BJ (cell line): ENCODE measurements at regions not wholly inside any gene's neighbourhood (a gene's known extent, or its start where the extent isn't known, plus 50 kb on each side); places are given as distances from the start of the nearest gene placed in this dataset.
A peak's percentile ranks its signal among the peaks of the same experiment; 100 is the strongest.

Source experiments
- CTCF ChIA-PET: fragments of 350-600 bp; formaldehyde crosslinking; extraction: SDS; loops from one replicate; lab custom pipeline; 2021; ENCODE audit warnings: antibody characterized with exemption, inconsistent platforms; lab: Yijun Ruan, JAX
- POLR2A ChIA-PET: fragments of 300-600 bp; sonication (Branson Sonifier 250); formaldehyde crosslinking; extraction: SDS; loops from one replicate; lab custom pipeline; 2021; ENCODE audit warnings: antibody characterized with exemption; lab: Charles Lee
- DNase-seq: peaks from one replicate; pipeline ENCODE4 v3.0.0-alpha.2; 2011; ENCODE audit warnings: low read depth
- H3K27me3 ChIP-seq: 2 replicates; pipeline ENCODE4 v1.6.0; 2011; ENCODE audit warnings: low read length; ENCODE audit not compliant: control insufficient read depth, insufficient read depth
- H3K36me3 ChIP-seq: 2 replicates; pipeline ENCODE4 v1.5.1; 2011; ENCODE audit warnings: low read length; ENCODE audit not compliant: control insufficient read depth, insufficient read depth
- H3K4me3 ChIP-seq: 2 replicates; pipeline ENCODE4 v1.5.1; 2011; ENCODE audit warnings: low read depth, mild to moderate bottlenecking, control low read depth, low read length
- TF ChIP-seq, protein P1 (sequence below): IDR thresholded peaks from 2 replicates; pipeline ENCODE4 v1.5.1; 2011; ENCODE audit warnings: low read depth, mild to moderate bottlenecking, control low read depth, inconsistent platforms, low read length, moderate library complexity; ENCODE audit not compliant: insufficient read depth

DNA sequence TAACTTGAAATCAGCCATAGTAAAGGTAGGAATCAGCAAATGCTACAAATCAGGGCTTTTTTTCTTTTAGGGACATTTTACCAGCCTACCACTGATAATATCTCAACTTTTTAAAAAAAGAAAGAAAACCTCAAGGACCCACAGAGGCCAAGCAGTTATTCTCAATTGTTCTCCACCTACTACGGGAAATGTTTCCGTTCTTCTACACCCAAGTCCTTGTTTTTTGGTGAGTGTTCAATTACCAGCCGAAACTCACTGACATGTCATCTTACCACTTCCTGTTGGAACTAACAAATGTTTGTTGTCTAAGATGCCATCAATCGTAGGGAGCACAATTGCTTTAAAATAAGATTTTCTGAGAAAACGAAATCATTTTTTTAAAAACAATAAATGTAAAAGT, 50.2 kb upstream of the CDK1 start:
- ChIA-PET POLR2A (no interaction called here), CTCF (no interaction called here)
- TF ChIP-seq, protein P1, sequence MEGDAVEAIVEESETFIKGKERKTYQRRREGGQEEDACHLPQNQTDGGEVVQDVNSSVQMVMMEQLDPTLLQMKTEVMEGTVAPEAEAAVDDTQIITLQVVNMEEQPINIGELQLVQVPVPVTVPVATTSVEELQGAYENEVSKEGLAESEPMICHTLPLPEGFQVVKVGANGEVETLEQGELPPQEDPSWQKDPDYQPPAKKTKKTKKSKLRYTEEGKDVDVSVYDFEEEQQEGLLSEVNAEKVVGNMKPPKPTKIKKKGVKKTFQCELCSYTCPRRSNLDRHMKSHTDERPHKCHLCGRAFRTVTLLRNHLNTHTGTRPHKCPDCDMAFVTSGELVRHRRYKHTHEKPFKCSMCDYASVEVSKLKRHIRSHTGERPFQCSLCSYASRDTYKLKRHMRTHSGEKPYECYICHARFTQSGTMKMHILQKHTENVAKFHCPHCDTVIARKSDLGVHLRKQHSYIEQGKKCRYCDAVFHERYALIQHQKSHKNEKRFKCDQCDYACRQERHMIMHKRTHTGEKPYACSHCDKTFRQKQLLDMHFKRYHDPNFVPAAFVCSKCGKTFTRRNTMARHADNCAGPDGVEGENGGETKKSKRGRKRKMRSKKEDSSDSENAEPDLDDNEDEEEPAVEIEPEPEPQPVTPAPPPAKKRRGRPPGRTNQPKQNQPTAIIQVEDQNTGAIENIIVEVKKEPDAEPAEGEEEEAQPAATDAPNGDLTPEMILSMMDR = no peak
- Histone ChIP-seq H3K4me3 (no peak overlapping the region), H3K27me3 (peaks cover 19% of the 10 kb centered on the region), H3K36me3 (no peaks in the 10 kb centered on the region)
- no peak for DNase-seq

DNA sequence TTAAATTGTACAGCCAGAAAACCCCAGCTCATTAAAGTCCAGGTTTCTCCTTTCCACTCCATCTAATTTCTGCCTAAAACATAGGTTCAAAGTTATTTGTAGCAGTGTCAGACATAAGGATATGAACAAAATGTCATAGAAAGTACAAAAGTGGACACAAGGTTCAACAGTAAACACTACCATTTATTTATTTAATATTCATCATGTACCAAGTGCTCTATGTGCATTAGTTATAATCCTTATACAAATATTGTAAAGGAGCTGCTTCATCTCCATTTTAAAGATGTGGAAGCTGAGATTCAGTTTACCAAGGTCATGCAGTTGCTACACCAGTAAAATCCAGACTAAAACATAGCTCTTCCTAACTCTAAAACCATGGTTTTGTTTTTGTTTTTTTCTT, 52.0 kb upstream of the CDK1 start:
- POLR2A ChIA-PET = no interaction called here
- Histone ChIP-seq H3K27me3 (peaks cover 5% of the 10 kb centered on the region; the same call in 1 of the 2 replicates), H3K4me3 (no peak overlapping the region), H3K36me3 (no peaks in the 10 kb centered on the region)
- CTCF ChIA-PET = interaction anchor here (0.6 kb wide), 1 partner anchor 202 kb away, joined by 3 read pairs; no protein-coding TSS in a partner anchor
- DNase-seq = no peak
- TF ChIP-seq, protein P1 = no peak

DNA sequence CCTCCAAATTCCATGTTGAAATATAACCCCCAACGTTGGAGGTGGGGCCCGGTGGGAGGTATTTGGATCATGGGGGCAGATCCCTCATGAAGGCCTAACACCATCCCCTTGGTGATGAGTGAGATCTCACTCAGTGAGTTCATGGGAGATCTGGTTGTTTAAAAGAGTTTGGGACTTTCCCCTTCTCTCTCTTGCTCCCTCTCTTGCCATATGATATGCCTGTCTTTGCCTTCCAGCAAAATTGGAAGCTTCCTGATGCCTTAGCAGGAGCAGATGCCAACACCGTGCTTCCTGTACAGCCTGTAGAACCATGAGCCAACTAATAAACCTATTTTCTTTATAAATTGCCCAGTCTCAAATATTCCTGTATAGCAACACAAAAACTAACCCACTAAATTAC, 55.7 kb upstream of the CDK1 start:
- TF ChIP-seq, protein P1 = no peak
- Histone ChIP-seq H3K4me3 (no peak overlapping the region), H3K27me3 (no peaks in the 10 kb centered on the region), H3K36me3 (no peaks in the 10 kb centered on the region)
- DNase-seq = no peak
- POLR2A ChIA-PET = no interaction called here
- CTCF ChIA-PET = no interaction called here

DNA sequence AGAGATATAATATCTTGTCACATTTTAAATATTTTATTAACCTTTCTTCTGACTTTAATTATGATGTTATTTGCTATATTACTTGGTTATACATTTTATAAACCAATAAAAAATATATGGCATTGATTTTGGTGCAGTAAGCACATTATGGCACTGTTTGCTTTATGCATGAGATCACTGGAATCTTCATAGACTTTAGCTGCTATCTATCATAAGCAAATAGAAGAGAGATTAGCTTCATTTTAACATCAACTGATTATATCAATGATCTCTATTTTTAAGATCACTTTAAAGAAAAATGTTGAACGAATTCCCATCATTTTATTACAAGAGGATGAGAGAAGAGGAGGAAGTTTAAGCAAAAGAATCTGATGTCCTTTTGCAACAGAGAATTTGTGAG, 58.6 kb upstream of the CDK1 start:
- H3K27me3 ChIP-seq = no peaks in the 10 kb centered on the region
- CTCF ChIA-PET = interaction anchor here (1.0 kb wide), 1 partner anchor 10 kb away, joined by 3 read pairs; no protein-coding TSS in a partner anchor
- H3K4me3 ChIP-seq = no peak overlapping the region
- POLR2A ChIA-PET = no interaction called here
- H3K36me3 ChIP-seq = no peaks in the 10 kb centered on the region
- no peak for DNase-seq
- TF ChIP-seq, protein P1 = no peak

DNA sequence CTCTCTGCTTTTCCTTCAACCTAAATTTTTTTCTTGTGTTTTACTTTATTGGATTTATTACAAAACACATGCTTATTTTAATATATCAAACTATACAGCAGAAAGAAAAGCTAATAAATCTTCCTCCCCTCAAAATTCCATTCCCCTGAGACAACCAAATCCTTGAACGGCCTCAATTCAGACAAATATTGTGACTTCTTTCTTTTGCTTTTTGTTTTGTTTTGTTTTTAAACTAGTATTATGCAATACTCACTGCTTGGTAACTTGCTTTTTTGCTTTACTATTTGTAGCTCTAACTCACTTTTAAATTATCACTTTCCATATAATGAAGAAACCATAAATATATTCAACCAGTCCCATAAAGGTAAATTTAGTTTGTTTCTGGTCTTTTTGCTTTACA, 59.4 kb upstream of the CDK1 start:
- Histone ChIP-seq H3K4me3 (no peak overlapping the region), H3K36me3 (no peaks in the 10 kb centered on the region), H3K27me3 (no peaks in the 10 kb centered on the region)
- POLR2A ChIA-PET = no interaction called here
- TF ChIP-seq, protein P1 = no peak
- CTCF ChIA-PET = interaction anchor here (0.6 kb wide), 1 partner anchor 68 kb away, joined by 3 read pairs; no protein-coding TSS in a partner anchor
- peak; percentile 2 for DNase-seq
